Daoy (cell line): ENCODE measurements at regions not wholly inside any gene's neighbourhood (a gene's known extent, or its start where the extent isn't known, plus 50 kb on each side); places are given as distances from the start of the nearest gene placed in this dataset.

Experiments
- DNase-seq: peaks from one replicate; pipeline ENCODE4 v3.0.0-alpha.2; 2015; ENCODE audit warnings: low read depth

DNA sequence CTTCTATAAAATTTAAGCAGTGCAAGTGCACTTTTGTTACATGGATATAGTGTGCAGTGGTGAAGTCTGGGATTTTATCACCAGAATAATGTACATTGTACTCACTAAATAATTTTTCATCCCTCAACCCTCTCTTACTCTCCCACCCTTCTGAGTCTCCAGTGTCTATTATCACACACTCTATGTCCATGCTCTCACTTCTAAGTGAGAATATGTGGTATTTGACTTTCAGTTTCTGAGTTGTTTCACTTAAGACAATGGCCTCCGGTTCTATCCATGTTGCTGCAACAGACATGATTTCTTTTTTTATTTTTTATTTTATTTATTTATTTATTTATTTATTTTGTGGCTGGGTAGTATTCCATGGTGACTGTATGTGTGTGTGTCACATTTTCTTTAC, 855.9 kb upstream of the PHF14 start:
- no peak for DNase-seq

DNA sequence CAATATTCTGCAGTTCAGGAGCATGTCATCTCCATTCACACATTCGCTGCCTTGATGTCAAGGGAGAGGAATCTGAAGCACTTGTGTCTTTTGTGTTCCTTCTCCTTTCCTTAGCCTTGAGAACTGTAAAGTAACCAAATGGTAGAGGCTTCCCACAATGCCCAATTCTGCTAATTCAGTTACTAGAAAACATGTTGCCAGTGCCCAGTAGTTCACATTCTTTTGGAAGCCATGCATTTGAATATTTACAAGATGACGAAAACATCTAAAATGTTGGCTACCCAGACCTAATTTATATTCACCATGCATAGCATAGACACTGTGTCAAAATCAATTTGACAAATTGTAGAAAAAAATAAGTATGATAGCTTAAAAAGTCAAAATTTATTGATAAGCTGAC, 852.7 kb upstream of the PHF14 start:
- no peak for DNase-seq

DNA sequence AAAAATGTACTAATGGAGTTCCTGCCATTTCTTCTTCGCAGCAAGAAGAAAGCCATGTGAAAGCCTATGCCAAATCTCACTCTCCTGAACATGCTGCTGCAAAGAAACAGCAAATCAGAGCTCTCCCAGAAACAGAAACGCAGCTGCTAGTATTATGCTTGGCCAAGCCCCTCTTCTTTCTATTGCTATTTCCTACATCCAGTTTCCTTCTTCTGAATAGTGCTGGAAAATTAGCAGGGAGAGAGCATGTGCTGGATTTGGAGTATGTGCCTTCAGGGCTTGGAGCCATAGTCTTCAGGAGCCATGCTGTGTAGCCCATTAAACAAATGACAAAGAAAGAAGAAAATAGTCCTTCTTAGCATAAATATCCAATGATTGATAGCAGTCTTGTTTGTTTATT, 852.0 kb upstream of the PHF14 start:
- no peak for DNase-seq

DNA sequence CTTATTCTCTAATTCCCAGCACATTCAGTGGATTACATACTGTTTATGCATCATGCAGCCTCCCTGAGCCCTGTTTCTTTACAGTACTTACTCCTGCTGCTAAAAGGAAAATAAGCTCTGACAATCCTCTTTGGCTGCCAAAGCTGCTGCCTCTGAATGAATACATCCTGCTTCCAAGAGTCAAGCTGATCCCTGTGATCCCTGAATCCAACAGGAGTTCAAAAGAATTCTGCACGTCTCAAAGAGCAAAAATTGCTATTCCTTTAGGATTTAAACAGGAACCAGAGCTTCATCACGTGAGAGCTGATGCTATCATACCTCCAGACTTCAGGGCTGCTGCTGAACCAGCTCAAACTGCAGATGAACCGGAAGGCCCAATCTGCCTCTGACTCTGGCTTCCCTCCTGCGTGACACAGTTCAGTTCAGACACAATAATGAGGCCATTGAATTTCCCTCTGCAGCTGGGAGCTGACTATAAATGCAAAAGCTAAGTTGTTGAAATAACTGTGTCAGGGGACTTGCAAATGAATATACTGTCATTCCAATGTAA, 851.0 kb upstream of the PHF14 start:
- no peak for DNase-seq

GRCh38 chr7:10128748-10129147, 844.9 kb upstream of the PHF14 start:
- DNase-seq = no peak

DNA sequence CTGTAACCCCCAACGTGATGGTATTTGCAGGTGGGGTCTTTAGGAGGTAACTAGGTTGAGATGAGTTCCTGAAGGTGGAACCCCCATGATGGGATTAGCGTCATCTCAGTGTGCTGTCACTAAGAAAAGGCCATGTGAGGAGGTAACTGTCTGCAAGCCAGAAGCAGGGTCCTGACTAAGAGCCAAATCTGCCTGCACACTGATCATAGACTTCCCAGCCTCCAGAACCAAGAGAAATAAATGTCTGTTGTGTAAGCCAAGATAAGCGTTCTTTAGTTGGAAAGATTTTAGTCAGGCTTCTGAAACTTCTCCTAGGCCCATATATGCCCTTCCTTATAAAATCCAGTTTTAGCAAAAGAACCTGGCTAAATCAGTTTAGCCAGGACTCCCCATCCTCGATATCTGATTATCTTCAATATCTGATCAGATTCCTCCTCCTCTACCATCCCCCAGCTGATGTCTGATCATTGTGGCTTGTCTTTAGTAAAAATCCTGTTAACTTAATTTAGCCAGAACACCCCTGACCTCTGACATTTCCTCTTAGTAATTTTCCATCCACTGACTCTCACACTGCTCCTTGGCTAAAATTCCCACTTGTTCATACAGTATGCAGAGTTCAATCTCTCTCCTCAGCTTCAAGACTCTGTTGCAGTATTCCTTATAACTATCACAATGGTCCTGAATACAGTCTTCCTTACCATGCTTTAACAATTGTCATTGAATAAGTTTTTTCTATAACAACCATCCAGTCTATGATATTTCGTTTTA, 835.4 kb upstream of the PHF14 start:
- no peak for DNase-seq

DNA sequence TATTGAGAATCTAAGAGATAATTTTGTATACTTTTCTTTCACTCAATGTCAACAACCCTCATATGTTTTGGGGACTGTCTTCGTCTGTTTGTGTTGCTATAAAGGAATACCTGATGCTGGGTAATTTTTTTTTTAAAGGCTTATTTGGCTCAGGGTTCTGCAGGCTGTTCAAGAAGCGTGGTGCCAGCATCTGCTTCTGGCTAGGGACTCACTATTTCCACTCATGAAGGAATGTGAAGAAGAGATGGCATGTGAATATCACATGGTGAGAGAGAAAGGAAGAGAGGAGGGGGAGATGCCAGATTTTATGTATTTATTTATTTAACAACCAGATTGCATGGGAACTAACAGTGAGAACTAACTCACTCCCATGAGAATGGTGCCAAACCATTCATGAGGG, 827.4 kb upstream of the PHF14 start:
- no peak for DNase-seq

- no peak for DNase-seq
These were observed 816.7 kb upstream of the PHF14 start for GRCh38 chr7:10156972-10157371.

GRCh38 chr7:10181996-10182395, 791.7 kb upstream of the PHF14 start:
- no peak for DNase-seq

DNA sequence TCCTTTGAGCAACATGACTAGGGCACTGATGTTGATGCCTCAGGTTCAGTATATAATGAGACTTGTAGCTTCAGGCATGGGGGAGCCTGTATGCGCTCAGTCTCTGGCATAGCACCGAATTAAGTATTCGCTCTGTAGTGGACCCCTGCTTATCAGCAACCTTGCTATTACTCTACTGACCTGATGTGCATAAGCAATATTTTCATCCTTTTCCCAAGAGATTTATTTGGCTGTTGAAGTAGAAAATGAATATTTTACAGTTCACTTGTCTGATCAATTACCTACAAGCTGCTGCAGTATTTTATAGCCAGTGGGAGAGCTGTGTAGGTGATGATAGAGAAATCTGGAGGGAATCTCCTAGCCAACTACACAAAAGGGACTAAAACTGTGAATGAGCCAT, 781.6 kb upstream of the PHF14 start:
- DNase-seq = no peak

DNA sequence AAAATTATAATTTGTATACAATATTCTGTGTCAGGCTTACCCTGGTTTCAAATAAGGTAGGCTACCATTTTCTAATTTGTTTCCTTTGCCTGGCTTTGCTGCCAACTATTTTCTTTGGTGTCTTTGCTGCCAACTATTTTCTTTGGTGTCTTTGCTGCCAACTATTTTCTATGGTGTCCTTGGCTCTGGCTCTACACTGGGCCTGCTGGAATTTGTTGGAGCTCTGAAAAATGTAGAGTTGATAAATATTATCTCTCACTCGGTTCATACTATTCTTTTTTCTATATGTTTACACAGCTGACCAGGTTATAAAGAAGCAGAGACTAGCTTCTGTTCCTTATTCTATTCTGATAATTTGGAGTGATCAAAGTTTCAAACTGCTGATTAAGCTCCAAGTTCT, 768.0 kb upstream of the PHF14 start:
- DNase-seq = no peak

- DNase-seq = no peak
These were observed 763.7 kb upstream of the PHF14 start for GRCh38 chr7:10210000-10210399.

DNA sequence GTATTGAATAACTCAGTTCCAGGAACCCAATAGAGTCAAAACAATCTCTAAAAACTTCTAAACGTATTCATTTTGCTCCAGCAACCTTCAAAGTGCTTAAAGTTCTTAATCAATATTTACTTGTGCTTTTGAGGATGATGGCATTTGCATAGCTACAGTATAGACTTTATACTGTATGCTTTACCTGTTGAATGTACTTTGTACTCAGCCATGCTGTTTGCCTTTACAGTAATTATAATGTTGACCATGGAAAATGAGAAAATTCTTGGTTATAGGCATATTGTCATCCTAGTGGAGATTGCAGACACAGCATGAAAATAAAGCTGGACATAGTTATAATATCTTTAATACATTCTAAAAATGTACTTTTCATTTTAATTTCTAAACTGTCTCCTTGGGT, 762.7 kb upstream of the PHF14 start:
- DNase-seq = no peak

- no peak for DNase-seq
These were observed 761.8 kb upstream of the PHF14 start for GRCh38 chr7:10211861-10212260.

GRCh38 chr7:10212649-10213048, 761.0 kb upstream of the PHF14 start:
- DNase-seq = no peak

DNA sequence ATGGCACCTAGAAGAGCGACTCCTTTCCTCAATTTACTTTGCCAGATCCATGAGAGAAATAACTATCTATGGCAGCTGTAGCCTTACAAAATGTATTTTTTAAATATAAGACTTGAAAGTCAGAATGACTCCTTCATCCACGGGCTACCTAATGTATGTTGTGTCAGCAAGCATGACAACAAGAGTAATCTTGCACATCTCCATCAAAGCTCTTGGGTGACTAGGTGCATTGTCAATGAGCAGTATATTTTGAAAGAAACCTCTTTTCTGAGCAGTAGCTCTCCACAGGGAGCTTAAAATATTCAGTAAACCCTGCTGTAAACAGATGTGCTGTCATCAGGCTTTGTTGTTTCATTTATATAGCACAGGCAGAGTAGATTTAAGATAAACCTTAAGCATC, 757.2 kb upstream of the PHF14 start:
- no peak for DNase-seq

DNA sequence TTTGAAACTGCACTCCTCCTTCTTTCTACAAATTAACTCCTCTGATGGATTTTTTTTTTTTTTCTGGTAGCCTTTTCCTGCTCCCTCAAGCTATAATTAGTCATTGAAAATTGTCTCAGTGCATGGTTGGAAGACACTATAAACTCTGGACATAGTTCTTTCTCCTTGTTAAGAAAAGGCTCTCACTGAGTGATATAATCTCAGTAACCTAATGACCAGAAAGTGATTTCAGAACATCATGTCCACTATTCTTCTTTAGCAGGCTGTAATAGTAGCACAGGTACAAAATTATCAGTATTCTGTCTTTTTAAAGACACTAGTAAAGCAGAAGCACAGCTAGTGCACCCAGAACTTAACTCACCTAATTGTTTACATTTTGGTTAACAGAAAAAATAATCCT, 752.6 kb upstream of the PHF14 start:
- no peak for DNase-seq

DNA sequence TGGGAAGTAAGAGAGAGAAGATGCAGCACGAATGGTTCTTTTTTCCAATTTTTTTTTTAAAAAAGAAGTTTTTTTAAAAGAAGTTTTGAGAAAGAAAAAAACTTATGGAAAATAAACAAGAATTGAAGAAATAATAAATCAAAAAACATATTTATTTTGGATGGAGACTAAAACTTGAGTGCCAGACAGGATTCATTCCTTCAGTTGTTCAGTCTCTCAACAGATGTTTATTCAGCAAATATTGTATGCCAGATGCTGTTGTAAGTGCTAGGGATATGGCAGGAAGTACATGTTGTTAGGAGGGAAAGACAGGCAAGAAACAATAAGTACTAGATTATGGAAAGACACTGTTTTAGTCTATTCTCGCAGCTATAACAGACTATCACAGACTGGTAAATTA, 750.7 kb upstream of the PHF14 start:
- DNase-seq = no peak

DNA sequence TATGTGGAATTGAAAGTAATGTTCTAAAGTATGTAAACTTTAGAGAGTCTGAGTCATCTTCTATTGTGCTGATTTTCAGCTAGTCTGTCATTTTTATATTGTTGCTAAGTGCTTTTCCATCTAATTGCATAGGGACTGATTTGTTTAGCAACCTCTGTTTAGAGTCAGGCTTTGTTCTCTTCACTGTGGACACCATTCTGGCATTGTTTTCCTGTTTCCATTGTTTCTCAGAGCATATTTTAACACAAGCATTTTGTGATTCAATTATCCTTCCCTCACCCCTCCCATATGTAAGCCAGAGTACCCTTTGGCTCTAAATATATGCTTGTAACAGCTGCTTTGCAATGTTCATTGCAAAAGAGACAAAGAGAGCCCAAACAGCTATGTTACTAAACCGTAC, 748.4 kb upstream of the PHF14 start:
- no peak for DNase-seq

DNA sequence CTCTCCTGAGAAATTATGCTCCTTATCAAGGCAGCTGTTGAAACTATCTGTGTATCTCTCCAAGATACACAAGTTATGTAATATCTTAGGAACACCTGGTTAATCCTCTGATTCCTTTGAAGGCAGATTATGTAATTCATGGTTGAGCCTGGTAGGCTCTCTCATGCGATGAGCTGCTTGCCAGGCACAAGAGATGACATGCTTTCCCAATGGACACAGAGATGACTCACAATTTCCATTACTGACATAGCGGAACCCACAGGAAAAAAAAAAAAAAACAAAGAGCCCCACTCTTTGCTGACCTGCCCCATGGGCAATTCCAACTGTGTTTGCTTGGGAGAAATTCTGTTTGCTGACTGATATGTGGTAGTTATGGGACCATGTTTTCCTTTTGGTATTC, 736.4 kb upstream of the PHF14 start:
- DNase-seq = no peak

DNA sequence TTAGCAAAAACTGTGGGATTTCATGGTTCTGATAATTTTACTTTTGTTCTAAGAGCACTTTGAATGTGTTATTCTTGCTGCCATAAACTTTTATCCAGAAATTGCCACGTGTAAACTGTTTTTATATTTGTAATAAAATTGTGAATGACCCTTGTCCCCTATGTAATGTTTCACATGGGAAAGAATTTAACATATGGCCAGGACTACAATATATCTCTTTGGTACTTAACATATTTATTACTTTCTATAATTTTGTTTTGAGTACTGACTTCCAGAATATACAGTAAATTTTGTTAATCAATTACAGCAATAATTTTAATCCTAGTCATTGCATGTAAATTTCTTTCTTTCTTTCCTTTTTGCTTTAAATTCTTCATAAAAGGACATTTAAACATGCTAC, 735.0 kb upstream of the PHF14 start:
- DNase-seq = no peak

GRCh38 chr7:10239695-10240345, 733.9 kb upstream of the PHF14 start:
- DNase-seq = no peak

DNA sequence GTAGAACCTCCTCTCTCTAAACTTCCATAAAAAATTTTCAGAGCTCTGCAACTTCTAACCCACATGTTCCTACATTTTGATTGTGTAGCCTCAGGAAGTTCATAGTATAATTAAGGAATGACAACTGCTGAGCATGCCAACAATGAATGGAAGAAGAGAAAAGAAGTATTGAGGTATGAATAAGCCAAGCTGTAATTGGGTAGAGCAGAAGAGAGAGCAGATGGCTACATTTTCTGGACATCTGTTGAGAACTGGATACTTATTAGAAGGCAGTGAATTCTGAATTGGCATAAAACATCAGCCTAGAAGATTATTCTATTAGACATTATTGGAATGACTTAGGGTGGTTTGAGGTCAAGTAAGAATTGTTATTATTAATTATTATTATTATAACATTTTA, 728.3 kb upstream of the PHF14 start:
- no peak for DNase-seq

GRCh38 chr7:10257438-10257837, 716.2 kb upstream of the PHF14 start:
- DNase-seq = no peak
